Uterus (tissue), 3 donors: ENCODE measurements at regions not wholly inside any gene's neighbourhood (a gene's known extent, or its start where the extent isn't known, plus 50 kb on each side); places are given as distances from the start of the nearest gene placed in this dataset.

Experiments used
- DNase-seq, 2 donors: peaks; one replicate each; pipeline ENCODE4 v3.0.0-alpha.2; 2019 to 2020
- H3K27ac ChIP-seq, 2 donors: fragments of 200-600 bp; sonication (generic); 1 replicate in 1 of 2; 2 replicates in 1 of 2; pipeline ENCODE4 v1.5.1; 2016 to 2018
- H3K27me3 ChIP-seq, 2 donors: fragments of 200-600 bp; sonication (generic); one replicate each; pipeline ENCODE4 v1.5.1; 2018 to 2019; ENCODE audit warnings: control low read depth in 1 of 2
- H3K36me3 ChIP-seq, 2 donors: fragments of 200-600 bp; sonication (generic); one replicate each; pipeline ENCODE4 v1.5.1; 2019; ENCODE audit warnings: control low read depth in 1 of 2
- H3K4me1 ChIP-seq, 2 donors: fragments of 200-600 bp; sonication (generic); one replicate each; pipeline ENCODE4 v1.5.1; 2018 to 2019; ENCODE audit warnings: control low read depth in 1 of 2
- H3K4me3 ChIP-seq, 2 donors: fragments of 200-600 bp; sonication (generic); 1 replicate in 1 of 2; 2 replicates in 1 of 2; pipeline ENCODE4 v1.5.1; 2018 to 2019; ENCODE audit warnings: mild to moderate bottlenecking in 1 of 2
- H3K9me3 ChIP-seq, 2 donors: fragments of 200-600 bp; sonication (generic); one replicate each; pipeline ENCODE4 v1.5.1; 2019; ENCODE audit warnings: control low read depth in 1 of 2
- POLR2A ChIP-seq, 2 donors: fragments of 450-650 bp; IDR thresholded peaks; one replicate each; pipeline ENCODE4 v1.6.1; 2016; ENCODE audit warnings: antibody characterized with exemption in 2 of 2, mild to moderate bottlenecking in 1 of 2, moderate library complexity in 1 of 2
- intact Hi-C: fragments of 100-400 bp; cut with DNase I; formaldehyde crosslinking; loops from one replicate; pipeline ENCODE4 v1.15.1; 2023; ENCODE audit warnings: low total_unique reads
- TF ChIP-seq, protein P1 (sequence below), 4 experiments: fragments of 200-600 bp in 2 of 4; fragments of 450-650 bp in 2 of 4; sonication (generic) in 2 of 4; IDR thresholded peaks; one replicate each; pipeline ENCODE4 v1.5.1; 2016 to 2019; ENCODE audit warnings: antibody characterized with exemption in 4 of 4, mild to moderate bottlenecking in 2 of 4, moderate library complexity in 1 of 4
- donor health status: DM: yes; HTN: yes; CAD: no.

DNA sequence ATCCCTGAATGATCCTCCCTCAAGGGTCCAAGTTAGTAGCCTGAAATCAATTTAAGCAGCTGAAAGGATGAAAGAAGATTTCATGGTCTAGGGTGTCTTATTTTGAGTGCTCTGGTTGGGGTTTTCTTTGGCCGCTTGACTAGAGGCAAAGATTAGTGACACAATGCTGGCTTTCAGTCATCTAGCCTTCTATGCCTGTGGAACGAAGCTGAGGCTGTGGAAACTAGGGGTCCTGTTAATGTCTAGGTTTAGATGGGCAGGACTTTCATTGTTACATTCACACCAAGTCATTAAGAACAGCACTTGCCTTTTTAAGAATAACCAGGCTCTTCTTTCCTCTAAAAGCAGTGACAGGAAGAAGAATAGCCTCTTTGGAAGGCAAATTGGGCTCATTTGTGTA is 253.8 kb upstream of the E2F7 start:
- Histone ChIP-seq H3K27me3 (no peaks in the 10 kb centered on the region), H3K4me3 (no peak overlapping the region), H3K4me1 (no peaks in the 10 kb centered on the region), H3K9me3 (no peaks in the 10 kb centered on the region), H3K36me3 (no peaks in the 10 kb centered on the region), H3K27ac (no peak overlapping the region)
- intact Hi-C loops: no loop called here
- DNase-seq: no peak
- TF ChIP-seq, protein P1, sequence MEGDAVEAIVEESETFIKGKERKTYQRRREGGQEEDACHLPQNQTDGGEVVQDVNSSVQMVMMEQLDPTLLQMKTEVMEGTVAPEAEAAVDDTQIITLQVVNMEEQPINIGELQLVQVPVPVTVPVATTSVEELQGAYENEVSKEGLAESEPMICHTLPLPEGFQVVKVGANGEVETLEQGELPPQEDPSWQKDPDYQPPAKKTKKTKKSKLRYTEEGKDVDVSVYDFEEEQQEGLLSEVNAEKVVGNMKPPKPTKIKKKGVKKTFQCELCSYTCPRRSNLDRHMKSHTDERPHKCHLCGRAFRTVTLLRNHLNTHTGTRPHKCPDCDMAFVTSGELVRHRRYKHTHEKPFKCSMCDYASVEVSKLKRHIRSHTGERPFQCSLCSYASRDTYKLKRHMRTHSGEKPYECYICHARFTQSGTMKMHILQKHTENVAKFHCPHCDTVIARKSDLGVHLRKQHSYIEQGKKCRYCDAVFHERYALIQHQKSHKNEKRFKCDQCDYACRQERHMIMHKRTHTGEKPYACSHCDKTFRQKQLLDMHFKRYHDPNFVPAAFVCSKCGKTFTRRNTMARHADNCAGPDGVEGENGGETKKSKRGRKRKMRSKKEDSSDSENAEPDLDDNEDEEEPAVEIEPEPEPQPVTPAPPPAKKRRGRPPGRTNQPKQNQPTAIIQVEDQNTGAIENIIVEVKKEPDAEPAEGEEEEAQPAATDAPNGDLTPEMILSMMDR (IDR thresholded peaks at IDR 0.05): no peak
- no peak for TF ChIP-seq POLR2A (IDR thresholded peaks at IDR 0.05)

DNA sequence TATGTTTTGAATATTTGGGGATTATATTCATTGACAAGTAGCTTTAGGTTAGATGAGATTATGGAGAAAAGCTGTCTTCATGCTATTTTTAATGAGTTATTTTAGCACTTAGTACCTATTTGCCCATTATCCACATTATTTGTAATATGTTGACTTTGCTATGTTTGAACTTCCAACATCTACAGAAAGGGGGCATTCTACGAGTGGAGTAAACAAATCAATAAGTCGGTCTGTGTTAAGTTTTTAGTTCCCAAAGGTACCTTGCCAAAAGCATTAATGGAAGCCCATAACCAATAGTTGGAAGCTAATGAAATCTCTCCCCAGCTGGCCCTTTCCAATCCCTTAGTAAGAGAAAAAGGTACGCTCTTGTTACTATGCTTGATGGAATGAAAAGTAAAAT is 250.0 kb upstream of the E2F7 start:
- no peak for TF ChIP-seq POLR2A (IDR thresholded peaks at IDR 0.05)
- TF ChIP-seq, protein P1 (IDR thresholded peaks at IDR 0.05): no peak
- H3K9me3 ChIP-seq: no peaks in the 10 kb centered on the region
- no peaks in the 10 kb centered on the region for H3K4me1 ChIP-seq
- no peaks in the 10 kb centered on the region for H3K27me3 ChIP-seq
- H3K36me3 ChIP-seq: no peaks in the 10 kb centered on the region
- H3K4me3 ChIP-seq: no peak overlapping the region
- no peak overlapping the region for H3K27ac ChIP-seq
- DNase-seq: no peak
- intact Hi-C loops: no loop called here

DNA sequence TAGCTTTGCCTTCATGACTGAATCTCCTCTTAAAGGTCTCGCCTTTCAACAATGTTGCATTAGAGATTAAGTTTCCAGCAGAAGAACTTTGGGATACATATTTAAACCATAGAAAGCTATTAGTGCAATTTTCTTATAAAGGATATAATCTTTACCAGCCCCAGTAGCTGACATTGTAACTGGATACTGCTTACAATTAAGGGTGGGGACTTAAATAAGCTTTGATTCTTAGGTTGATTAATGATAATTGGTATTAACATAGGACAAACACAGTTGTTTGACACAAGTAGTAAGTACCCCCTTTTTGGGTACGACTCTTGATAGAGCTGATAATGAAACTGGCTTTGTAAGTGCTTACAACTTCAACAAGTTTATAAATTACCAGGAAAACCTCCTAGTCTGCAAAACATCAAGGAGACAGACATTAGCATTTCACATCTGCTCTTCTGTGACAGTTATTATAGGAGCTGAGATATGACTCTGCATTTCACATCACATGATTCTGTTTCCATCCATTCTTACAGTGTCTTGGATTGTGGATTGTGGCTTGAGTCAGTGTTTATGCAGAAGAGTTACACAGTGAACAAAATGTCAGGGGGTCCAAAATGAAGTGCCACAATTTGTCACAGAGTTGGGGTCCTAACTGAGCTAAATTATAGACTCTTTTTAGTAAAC is 249.1 kb upstream of the E2F7 start:
- intact Hi-C loops: no loop called here
- no peak for TF ChIP-seq POLR2A (IDR thresholded peaks at IDR 0.05)
- TF ChIP-seq, protein P1 (IDR thresholded peaks at IDR 0.05): no peak
- Histone ChIP-seq H3K36me3 (no peaks in the 10 kb centered on the region), H3K27me3 (no peaks in the 10 kb centered on the region), H3K9me3 (no peaks in the 10 kb centered on the region), H3K4me3 (no peak overlapping the region), H3K4me1 (no peaks in the 10 kb centered on the region), H3K27ac (no peak overlapping the region)
- no peak for DNase-seq

DNA sequence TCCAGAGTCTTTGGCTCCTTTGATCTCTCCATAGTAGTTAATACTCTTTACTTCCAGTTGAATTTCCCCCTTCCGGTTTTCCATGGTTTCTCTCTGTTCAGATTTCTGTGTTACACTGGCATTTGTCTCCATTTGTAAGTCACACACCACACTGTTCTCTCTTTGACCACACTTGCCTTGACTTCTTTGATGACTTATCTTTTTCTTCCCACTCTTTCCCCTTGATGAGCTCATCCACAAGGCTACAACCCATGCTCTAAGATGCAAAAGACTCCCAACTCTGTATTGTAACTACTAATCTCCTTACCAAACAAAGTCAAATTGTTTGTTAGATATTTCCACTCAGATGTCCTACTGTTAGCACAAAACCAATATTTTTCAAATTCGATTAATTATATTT is 242.7 kb upstream of the E2F7 start:
- Histone ChIP-seq H3K4me3 (no peak overlapping the region), H3K4me1 (no peaks in the 10 kb centered on the region), H3K9me3 (no peaks in the 10 kb centered on the region), H3K27ac (no peak overlapping the region), H3K27me3 (no peaks in the 10 kb centered on the region), H3K36me3 (no peaks in the 10 kb centered on the region)
- intact Hi-C loops: no loop called here
- DNase-seq: no peak
- TF ChIP-seq POLR2A (IDR thresholded peaks at IDR 0.05): no peak
- TF ChIP-seq, protein P1 (IDR thresholded peaks at IDR 0.05): no peak

DNA sequence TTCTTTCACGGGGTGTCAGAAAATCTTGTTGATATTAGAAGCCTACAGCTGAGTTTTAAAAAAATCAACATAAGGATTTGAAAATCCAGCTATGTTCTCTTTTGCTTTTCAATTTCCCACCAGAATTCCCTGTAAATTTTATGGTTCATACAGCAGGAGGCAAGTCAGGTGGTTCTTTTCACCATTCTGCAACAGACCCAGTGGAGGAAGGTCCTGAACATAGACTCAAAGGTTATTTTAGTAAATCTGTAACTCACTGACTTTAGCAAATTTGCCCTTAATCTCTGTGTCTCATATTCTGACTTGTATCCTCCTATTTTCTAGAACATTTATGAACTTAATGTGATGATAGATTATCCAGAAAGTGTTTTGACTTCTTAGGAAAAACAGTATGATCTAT is 235.4 kb upstream of the E2F7 start:
- TF ChIP-seq, protein P1 (IDR thresholded peaks at IDR 0.05): no peak
- no peak for TF ChIP-seq POLR2A (IDR thresholded peaks at IDR 0.05)
- Histone ChIP-seq H3K36me3 (no peaks in the 10 kb centered on the region), H3K9me3 (no peaks in the 10 kb centered on the region), H3K4me1 (no peaks in the 10 kb centered on the region), H3K27ac (no peak overlapping the region), H3K27me3 (no peaks in the 10 kb centered on the region), H3K4me3 (no peak overlapping the region)
- intact Hi-C loops: no loop called here
- DNase-seq: no peak
